Gastrocnemius medialis (tissue), 4 donors: ENCODE measurements at regions not wholly inside any gene's neighbourhood (a gene's known extent, or its start where the extent isn't known, plus 50 kb on each side); places are given as distances from the start of the nearest gene placed in this dataset.

Source experiments
- POLR2A ChIP-seq, 2 donors: fragments of 450-650 bp; IDR thresholded peaks; one replicate each; pipeline ENCODE4 v1.6.1; 2017; ENCODE audit warnings: antibody characterized with exemption in 2 of 2, mild to moderate bottlenecking in 2 of 2, moderate library complexity in 2 of 2
- TF ChIP-seq, protein P1 (sequence below), 5 experiments: fragments of 450-650 bp in 3 of 5; fragments of 200-600 bp in 2 of 5; sonication (generic) in 2 of 5; IDR thresholded peaks in 4 of 5; conservative IDR thresholded peaks in 1 of 5; 1 replicate in 4 of 5; 2 replicates in 1 of 5; pipeline ENCODE4 v1.5.1; 2016 to 2019; ENCODE audit warnings: antibody characterized with exemption in 5 of 5, mild to moderate bottlenecking in 3 of 5, moderate library complexity in 3 of 5

- TF ChIP-seq, protein P1, sequence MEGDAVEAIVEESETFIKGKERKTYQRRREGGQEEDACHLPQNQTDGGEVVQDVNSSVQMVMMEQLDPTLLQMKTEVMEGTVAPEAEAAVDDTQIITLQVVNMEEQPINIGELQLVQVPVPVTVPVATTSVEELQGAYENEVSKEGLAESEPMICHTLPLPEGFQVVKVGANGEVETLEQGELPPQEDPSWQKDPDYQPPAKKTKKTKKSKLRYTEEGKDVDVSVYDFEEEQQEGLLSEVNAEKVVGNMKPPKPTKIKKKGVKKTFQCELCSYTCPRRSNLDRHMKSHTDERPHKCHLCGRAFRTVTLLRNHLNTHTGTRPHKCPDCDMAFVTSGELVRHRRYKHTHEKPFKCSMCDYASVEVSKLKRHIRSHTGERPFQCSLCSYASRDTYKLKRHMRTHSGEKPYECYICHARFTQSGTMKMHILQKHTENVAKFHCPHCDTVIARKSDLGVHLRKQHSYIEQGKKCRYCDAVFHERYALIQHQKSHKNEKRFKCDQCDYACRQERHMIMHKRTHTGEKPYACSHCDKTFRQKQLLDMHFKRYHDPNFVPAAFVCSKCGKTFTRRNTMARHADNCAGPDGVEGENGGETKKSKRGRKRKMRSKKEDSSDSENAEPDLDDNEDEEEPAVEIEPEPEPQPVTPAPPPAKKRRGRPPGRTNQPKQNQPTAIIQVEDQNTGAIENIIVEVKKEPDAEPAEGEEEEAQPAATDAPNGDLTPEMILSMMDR (IDR thresholded peaks at IDR 0.05 in 4 of 5, conservative IDR thresholded peaks at IDR 0.05 in 1 of 5), result no peak
- no peak for TF ChIP-seq POLR2A (IDR thresholded peaks at IDR 0.05)
Measured at GRCh38 chr14:85344171-85344570, 185.8 kb upstream of the FLRT2 start.
